NCI-H1048 (cell line): ENCODE measurements at regions not wholly inside any gene's neighbourhood (a gene's known extent, or its start where the extent isn't known, plus 50 kb on each side); places are given as distances from the start of the nearest gene placed in this dataset.

ENCODE experiments used
- DNase-seq: peaks from one replicate; lab custom pipeline; 2025; lab: John Stamatoyannopoulos, UW

DNA sequence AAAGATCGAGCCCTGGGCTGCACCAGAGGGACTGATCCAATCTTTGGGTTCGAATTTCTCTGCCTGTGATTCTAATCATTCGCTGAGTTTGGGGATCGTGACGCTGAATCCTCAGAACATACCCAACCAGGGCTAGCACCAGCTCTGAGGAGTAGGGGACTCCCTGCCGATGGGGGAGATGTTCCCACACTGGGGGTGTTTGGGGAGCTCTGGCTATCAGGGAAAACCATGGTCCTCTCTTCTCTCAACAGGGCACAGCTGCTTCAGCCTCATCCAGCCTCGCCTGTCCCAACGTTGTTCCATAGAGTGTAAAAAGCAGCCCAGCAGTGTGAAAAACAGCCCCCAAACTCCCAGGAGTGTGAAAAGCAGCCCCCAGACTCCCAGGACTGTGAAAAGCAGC is 136.6 kb downstream of the ANKRD60 start:
- DNase-seq = no peak

DNA sequence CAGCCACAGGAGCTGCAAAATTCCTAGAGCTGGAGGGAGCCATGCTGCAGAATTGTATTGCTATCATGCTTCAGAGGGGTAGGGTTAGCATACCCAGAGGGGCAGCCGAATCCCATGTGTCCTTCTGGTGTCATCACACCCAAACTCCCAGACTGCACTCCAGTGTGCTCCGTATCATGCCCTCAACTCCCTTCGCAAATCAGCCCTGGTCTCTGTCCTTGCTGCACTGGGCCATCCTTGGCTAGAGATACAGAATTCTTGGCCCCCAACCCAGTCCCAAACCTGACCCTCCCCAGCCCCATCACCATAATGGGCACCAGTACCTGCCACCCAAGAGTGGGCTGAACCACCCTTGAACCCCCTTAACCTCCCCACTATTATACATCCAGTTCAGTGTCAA is 138.3 kb downstream of the ANKRD60 start:
- no peak for DNase-seq

GRCh38 chr20:58088625-58089024 is 139.8 kb downstream of the ANKRD60 start:
- DNase-seq = no peak

GRCh38 chr20:58088105-58088504 is 140.3 kb downstream of the ANKRD60 start:
- no peak for DNase-seq

DNA sequence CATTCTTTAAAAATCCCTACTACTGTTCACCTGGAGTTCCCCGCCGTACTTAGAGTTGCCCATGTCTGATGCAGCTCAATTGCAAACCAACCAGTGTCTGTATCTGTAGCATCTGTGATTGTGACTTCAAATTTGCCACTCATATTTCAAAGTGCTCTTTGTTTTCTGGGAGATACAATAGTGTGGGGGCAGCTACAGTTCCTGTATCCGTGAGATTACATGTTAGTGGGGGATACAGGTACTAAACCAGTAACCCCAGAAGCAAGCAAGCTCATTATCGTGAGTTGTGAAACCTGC is 140.9 kb downstream of the ANKRD60 start:
- DNase-seq = no peak

DNA sequence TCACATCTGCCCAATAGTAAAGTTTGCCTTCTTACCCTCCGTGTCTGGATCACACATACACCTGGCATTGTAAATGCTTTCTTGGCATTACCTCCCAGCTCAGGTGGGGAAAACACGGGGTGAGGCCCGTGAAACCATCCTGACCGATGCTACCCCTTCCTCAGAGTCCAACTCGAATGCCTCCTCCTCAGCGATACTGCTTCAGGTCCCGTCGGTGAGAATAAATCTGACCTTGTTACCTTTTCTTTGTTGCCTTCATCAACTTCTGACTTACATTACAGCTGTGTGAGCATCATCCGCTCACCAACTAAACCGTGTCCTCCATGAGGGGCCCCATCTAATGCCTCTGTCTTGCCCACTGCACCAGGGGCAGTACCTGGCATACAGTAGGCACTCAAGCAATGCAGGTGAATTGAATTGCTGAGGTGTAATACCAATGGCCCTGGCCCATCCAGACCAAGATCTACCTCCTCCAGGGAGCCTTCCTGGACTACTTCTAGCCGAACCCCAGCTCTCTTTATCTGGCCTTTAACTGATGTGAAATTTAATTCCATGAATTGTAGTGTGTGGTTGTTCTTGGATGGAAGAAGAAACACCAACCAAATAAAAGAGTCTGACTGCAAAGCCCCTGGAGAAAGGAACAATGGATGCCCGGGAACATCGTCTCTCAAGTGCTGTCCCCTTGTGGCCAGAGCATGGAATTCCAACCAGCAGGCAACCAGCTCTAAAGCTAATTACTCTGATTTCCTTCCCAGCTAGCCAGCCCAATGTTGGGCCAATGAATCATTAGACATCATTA is 141.5 kb downstream of the ANKRD60 start:
- no peak for DNase-seq

- DNase-seq = no peak
Measured at GRCh38 chr20:58084966-58085365, 143.5 kb downstream of the ANKRD60 start.

- DNase-seq = no peak
Measured at GRCh38 chr20:58084566-58084965, 143.9 kb downstream of the ANKRD60 start.

DNA sequence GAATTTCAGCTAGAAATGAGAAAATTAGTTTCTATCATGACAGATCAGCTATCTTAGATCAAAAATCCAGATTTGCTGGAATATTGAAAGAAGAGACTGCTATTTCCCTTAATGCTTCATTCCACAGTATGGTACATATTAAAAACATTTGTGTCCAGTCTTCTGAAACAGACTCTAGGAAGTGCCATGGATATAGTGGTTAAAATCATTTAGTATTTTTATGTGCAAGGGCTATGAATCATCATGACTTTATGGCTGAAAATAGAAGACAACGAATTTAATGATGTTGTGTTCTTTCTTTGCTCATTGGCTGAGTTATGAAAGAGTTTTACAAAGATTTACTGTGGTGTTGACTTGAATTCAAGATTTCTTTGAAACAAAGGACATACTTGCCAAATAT is 146.6 kb downstream of the ANKRD60 start:
- DNase-seq = no peak

DNA sequence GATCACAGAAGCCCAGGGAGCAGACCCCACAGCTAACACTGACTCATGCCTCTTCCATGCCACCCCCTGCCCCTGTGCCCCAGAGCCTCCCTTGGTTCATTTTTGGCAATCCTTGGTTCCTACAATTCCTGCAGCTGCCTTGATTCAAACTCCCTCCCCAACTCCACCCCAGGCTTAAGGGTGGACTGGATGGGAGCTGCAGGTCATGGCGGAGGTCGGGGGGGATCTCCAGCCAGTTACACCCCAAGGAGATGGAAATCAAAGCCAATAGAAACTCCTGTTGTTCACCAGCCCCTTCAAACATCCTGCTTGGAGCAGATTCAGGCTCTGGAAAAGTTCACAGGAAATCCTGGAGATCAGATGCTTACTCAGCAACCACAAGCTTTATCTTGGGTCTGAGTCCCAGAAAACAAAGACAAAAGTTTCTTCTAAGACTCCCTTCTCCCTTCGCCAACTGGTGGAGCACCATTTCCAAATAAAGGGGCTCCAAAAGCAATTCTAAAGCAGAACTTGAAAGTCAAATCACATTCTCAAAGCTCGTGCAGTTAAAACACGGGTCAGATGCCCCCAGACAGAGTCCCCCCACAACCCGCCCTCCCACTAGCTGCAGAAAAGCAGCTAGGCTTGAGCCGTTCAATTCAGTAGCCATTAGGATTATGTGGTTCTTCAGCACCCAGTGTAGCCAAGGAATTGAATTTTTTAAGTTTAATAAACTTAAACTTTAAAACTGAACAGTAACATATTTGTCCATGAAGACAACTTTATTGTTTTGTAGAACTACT is 149.5 kb downstream of the ANKRD60 start:
- no peak for DNase-seq

GRCh38 chr20:58077282-58077681 is 151.2 kb downstream of the ANKRD60 start:
- no peak for DNase-seq

GRCh38 chr20:58076405-58076804 is 152.0 kb downstream of the ANKRD60 start:
- DNase-seq = no peak

- no peak for DNase-seq
Measured at GRCh38 chr20:58075586-58076345, 152.7 kb downstream of the ANKRD60 start.

DNA sequence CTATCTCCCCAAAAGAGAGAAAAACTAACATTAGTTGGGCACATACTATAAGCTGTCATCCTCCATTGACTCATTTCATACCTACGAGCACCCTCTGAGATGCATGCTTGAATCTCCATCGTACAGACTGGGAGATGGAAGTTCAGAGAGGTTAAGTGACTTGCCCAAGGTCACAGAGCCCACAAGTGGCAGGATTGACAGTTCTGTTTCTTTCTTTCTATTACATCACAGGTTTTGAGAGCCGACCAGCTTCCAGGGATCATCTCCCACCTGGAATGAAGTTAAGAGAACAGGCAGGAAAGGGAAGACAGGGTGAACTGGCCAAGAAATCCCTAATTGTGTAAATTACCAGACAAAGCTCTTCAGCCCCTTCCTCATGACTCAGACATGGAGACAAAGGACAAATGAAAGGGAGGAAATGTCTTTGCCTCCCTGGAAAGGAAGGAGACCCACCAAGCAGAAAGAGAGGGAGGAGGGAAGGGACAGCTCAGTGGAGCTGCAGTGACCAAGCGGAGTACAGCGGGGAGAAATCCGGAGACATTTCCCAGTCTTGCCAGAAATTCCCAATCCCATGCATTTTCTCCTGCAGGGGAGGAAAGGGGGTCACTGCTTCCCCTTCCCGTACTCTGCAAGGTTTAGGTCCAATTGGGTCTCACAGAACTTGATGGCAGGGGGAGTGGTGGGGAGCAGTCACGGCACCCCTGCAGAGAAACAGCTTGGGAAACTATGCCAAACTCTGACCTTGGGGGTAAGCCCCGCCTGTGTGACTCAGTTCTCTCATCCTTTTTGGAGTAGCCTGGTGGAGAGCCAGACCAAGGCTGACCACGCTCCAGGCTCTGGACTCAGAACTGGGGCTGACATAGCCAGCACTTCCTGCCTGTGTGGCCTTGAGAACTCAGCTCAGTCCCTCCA is 154.3 kb downstream of the ANKRD60 start:
- DNase-seq = no peak

GRCh38 chr20:58072695-58073671 is 155.5 kb downstream of the ANKRD60 start:
- DNase-seq = no peak

DNA sequence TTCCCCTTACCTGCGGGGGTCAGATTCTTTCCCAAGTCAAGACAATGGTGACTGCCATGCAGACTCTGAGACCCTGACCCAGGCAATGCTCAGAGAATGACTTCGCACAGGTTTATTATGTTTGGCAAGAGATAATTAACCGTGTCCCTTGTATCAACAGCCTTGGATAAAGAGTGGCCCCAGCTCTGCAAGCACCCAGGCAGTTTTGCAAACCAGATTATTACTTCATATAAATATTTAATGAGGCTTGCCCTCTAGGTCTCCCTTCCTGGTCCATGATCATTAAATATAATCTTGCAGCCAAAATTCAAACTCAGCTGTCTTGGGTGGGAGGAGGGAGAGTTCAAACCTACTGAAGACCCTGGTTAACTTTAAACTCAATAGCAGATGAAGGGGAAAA is 156.5 kb downstream of the ANKRD60 start:
- DNase-seq = no peak

DNA sequence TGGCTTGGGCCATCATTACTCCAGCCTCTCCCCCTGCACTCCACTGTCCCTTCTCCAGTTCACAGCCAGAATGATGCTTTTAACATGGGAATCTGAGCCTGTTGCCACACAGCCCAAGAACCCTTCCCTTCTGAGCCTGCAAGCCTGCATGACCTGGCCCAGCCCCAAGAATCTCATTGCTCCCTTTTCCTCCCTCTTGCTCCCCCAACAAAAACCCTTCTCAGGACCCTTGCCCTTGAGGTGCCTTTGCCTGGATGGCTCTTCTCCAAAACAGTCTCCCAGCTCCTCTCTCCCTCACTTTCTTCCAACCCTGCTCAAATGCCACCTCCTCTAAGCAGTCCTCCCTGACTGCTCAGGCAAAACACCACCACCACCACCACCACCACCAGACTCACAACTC is 157.2 kb downstream of the ANKRD60 start:
- no peak for DNase-seq

DNA sequence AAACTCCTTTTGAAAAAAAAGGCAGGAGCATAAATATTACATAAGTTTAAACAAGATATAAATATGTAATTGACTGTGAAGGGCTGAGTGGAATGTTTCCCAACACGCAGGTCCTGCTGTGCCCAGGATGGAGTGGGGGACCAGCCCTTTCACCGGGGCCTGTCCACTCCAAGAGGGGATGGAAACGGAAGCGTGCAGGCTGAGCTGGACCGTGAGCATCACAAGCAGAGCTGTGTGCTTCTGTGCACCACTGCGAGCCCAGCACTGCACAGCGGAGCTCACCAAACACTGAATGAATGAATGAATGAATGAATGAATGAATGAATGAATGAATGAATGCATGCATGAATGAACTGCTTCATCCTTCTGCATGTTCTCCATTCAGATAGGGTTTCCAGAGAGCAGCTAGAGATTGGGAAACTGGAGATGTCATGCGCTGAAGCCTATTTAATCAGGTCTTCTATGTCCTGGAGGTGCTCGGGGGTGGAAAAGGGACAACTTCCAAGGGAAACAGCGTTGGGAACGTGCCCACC is 157.7 kb downstream of the ANKRD60 start:
- no peak for DNase-seq

- DNase-seq = no peak
Measured at GRCh38 chr20:58069796-58070663, 158.4 kb downstream of the ANKRD60 start.
